ENCODE measurements at regions not wholly inside any gene's neighbourhood (a gene's known extent, or its start where the extent isn't known, plus 50 kb on each side); places are given as distances from the start of the nearest gene placed in this dataset.
"Not testable (repeated sequence)": the region's sequence is repeated elsewhere in the genome, so short reads cannot be mapped to it uniquely, and the experiment has no call there.

- DNase-seq = no peak
Observed at GRCh38 chr5:67805666-67806348, 409.7 kb upstream of the PIK3R1 start.

DNA sequence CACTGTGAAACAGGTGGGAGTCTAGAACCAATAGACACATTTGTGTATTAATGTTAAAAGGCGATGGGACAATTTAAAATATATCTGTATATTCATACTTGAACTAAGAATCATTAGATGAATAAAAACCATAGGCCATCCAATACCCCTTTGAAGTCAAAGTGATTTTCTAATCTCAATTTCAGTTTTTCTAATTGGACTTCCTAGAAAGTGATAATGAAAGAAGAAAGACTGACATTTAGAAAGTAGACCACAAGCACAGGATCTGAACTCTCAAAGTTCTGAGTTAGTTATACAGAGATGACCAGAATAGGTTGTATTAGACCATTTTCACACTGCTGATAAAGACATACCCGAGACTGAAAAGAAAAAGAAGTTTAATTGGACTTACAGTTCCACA, 412.8 kb upstream of the PIK3R1 start:
- no peak for DNase-seq

DNA sequence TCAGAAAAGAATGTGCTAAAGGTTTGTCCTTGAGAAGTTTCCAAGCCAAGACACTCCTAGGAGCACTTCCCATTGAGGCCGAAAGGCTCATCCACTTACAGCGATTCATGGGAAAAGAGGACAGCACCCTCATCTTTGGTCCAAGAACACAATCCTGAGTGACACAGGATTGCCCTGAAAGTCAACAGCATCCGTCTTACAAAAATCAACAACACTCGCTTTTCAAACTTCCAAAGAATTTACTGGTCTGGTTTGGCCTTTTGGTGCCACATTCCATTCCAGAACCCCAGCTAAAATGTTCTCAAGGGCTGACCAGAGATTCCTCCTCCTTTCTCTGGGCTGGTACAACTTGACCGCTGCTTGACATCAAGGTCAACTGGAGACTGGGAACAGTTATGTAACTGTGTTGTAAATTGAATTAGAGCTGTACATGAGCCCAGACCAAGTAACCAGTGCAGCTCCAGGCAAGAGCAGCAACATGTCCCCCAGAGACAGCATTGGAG, 415.8 kb upstream of the PIK3R1 start:
- peak; percentile 59 for DNase-seq

GRCh38 chr5:67798470-67798869, 417.1 kb upstream of the PIK3R1 start:
- not testable (repeated sequence) for DNase-seq

DNA sequence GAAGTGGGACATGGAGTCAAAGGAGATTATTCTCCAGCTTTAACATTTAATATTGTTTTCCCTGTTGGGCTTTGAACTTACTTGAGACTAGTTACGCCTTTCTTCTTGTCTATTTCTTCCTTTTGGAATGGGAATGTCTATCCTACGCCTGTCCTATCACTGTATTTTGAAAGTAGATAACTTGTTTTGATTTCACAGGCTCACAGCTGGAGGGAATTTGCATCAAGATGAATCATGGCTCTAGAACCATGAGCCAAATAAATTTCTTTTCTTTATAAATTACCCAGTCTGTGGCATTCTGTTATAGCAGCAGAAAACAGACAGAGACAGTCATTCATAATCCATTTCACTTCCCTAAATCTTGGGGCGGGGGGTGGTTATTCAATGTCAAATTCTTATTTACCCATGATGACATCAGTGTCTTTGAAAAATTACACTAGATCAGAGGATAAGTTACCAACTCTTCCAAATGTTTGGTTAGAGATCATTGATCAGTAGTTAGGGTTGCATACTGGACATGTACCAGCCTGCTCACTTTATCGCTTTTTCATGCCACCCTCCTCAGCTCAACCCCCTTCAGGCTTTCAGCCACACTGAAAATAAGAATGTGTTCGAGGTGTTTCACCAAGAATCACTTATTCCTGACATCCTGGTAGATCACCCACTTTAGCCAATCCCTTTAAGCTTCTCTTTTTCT, 419.6 kb upstream of the PIK3R1 start:
- peak; percentile 58 for DNase-seq

DNA sequence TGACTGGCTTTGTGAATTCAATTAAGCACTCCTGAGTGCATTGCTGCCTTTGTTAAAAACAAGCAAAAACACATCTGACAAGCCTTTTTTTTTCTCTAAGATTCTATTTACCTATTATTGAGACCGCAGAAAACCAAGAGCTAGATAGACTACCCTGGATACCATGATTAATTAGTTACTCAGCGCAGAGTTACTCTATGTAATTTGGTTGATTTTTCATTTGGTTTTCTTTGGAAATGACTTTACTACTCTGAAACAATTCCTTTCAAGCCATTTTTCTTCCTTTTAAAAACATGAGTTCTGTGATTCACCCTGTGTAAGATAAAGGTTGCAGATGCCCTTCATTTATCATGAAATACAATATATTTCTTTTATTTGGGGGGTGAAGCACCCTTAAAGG, 421.6 kb upstream of the PIK3R1 start:
- no peak for DNase-seq

GRCh38 chr5:67793418-67793817, 422.1 kb upstream of the PIK3R1 start:
- no peak for DNase-seq

DNA sequence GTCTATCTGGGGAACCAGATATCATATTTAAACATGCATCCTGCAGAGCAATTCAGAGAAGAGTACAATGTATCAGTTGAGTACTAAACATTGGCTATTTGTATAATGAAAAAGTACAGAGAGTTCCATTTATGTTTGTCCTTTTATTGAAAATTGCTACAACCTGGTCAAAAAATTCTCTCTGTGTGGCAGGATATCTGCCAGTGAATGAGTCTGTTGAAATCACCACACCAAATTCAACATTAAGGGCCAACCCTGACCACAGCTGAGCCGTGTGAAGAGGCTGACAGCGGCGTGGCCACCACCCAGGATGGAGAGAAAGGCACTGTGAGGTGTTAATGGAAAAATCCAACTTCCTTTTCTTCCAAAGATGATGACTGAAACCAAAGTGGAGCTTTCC, 422.7 kb upstream of the PIK3R1 start:
- DNase-seq = no peak

- no peak for DNase-seq
Observed at GRCh38 chr5:67790390-67790789, 425.2 kb upstream of the PIK3R1 start.

GRCh38 chr5:67779893-67780623, 435.5 kb upstream of the PIK3R1 start:
- DNase-seq = not testable (repeated sequence)

DNA sequence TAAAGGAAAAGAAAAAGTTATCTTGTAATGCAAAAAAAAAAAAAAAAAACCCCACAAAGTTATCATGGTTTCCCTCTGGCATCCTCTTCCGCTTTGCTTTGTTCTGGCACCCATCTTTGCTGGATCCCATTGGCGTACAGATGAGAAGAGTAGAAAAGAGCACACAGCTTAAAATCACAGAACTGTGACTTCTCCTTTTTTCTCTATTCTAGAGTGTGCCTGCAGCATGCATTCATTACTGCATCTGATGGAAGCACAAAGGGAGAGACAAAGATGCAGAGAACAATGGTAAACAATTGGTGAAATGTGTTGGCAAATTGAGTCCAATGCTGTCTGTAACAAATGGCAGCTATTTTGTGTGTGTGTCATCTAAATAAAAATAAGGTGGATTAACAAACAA, 440.8 kb upstream of the PIK3R1 start:
- no peak for DNase-seq

DNA sequence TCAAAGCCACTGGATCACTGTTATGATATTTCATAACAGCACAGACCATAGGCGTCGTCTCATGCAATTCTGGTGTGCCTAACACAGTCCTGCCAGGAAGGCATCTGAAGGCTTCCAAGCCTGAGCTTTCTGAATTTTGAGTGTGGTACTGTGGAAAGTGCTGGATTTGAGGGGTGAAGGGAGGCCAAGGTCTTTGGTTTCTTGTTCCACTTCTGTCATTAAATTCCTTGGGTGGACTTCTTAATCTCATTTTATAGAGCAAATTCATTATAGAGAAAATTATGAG, 441.3 kb upstream of the PIK3R1 start:
- no peak for DNase-seq

DNA sequence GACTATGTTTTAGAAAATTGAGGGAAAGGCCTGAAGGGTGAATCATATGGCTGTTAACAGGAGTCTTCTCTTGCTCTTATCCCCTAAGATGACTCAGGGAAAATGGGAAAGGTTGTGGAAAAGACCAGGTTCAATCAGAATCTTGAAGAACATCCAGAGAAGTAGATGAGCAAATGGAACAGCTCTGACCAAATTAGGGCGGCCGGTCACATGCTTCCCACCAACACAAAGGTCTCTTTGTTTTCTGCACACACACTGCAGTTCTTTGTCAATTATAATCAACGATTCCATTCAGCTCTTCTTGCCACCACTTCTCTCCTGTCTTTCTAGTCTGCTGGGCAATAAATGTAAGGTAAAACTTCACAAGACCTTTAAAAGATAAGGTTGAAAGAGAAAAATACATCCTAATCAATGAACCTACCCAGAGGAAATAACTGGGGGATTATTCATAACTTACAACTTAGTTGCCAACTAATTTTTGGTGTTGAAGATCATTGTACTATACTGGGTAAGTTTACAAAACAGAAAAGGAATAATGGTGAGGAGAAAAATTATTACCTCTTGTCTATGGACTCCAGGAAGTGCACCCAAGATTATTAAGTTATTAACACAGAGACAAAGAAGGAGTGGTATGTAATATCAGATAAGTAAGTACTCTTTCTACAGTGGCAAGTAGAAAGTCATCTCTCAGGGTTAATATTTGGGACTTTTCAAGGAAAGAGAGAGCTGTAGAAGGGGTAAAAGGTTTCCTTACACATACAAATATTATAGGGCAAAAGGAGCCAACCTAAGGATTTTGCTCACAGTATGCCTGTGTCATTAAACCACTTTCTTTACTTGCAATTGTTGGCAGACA, 441.9 kb upstream of the PIK3R1 start:
- peak; percentile 50 for DNase-seq

DNA sequence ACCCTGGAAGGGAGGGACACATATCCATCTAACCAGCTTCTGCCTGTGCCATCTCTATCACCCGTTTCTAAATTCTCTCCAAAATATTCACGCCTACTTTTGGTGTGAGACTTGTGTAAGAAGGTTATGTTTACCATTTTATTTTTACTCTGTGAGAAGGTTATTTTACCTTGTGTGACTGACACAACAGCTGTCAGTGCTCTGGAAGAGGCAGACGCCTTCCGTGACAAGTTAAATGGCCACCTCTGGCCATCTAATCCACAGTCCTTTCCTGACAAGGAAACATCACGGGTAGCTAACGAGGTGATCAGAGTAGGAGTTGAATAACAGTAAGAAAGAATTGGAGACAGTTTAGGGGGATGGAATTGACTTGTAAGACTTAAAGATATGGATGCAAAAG, 443.8 kb upstream of the PIK3R1 start:
- DNase-seq = no peak

- DNase-seq = no peak
Observed at GRCh38 chr5:67771221-67771620, 444.3 kb upstream of the PIK3R1 start.

- DNase-seq = no peak
Observed at GRCh38 chr5:67770431-67771025, 445.0 kb upstream of the PIK3R1 start.

DNA sequence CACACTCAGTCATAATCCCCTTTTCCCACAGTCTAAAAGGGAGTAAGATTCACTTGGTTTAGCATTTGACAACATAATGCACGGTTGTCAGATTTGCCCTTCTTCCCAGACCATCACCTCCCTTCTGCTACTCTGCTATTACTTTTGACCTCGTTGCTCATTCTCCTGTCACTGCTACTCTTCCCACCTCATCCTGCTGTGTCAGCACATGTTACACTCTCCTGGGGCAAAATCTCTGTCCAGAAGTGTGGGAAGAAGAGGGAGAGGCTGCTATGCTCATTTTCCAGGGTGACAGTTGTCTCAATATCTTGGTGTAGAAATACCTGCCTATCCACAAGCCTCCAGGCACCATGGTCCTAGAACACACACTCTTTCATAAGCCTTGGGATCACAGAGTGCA, 449.9 kb upstream of the PIK3R1 start:
- DNase-seq = no peak

- not testable (repeated sequence) for DNase-seq
Observed at GRCh38 chr5:67757771-67758170, 457.8 kb upstream of the PIK3R1 start.

- no peak for DNase-seq
Observed at GRCh38 chr5:67752357-67752708, 463.2 kb upstream of the PIK3R1 start.

DNA sequence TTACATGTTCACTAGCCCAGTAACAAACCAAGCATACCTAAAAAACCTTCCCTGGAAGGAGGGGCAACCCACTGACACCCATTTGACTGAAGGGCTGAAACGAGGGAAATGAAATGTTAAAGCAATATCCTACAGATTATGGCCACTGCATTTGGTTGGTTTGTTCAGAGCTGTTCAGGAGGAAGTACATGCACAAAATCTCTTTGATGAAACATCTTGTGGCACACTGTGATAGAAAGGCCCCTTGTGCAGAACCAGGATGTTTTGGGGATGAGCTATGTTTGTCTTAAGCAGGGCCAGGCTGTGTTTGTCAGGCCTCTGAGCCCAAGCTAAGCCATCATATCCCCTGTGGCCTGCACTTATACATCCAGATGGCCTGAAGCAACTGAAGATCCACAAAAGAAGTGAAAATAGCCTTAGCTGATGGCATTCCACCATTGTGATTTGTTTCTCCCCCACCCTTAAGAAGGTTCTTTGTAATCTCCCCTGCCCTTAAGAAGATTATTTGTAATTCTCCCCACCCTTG, 467.3 kb upstream of the PIK3R1 start:
- no peak for DNase-seq

- no peak for DNase-seq
Observed at GRCh38 chr5:67747096-67747495, 468.5 kb upstream of the PIK3R1 start.

- DNase-seq = not testable (repeated sequence)
Observed at GRCh38 chr5:67746608-67747007, 468.9 kb upstream of the PIK3R1 start.
